Fibroblast of skin of left quadriceps (primary cell): ENCODE measurements at regions not wholly inside any gene's neighbourhood (a gene's known extent, or its start where the extent isn't known, plus 50 kb on each side); places are given as distances from the start of the nearest gene placed in this dataset.

ENCODE experiments used
- DNase-seq, 2 experiments: peaks; one replicate each; pipeline ENCODE4 v3.0.0-alpha.2; 2013; ENCODE audit warnings: low read depth in 2 of 2

GRCh38 chr2:120548627-120549608, 186.8 kb upstream of the GLI2 start:
- DNase-seq, result no peak

GRCh38 chr2:120549841-120550240, 185.8 kb upstream of the GLI2 start:
- no peak for DNase-seq

- DNase-seq, result no peak
Measured at GRCh38 chr2:120550282-120550681, 185.4 kb upstream of the GLI2 start.

- DNase-seq, result no peak
Measured at GRCh38 chr2:120550893-120551446, 184.7 kb upstream of the GLI2 start.

- DNase-seq, result no peak
Measured at GRCh38 chr2:120551522-120551921, 184.1 kb upstream of the GLI2 start.

GRCh38 chr2:120552079-120552478, 183.6 kb upstream of the GLI2 start:
- no peak for DNase-seq

- no peak for DNase-seq
Measured at GRCh38 chr2:120552800-120553481, 182.7 kb upstream of the GLI2 start.

GRCh38 chr2:120554625-120555032, 181.0 kb upstream of the GLI2 start:
- DNase-seq, result no peak

GRCh38 chr2:120555092-120555491, 180.6 kb upstream of the GLI2 start:
- DNase-seq, result no peak

- DNase-seq, result no peak
Measured at GRCh38 chr2:120556911-120557310, 178.8 kb upstream of the GLI2 start.

GRCh38 chr2:120558847-120559246, 176.8 kb upstream of the GLI2 start:
- no peak for DNase-seq

- DNase-seq, result peak; percentile 96
Measured at GRCh38 chr2:120559401-120559800, 176.3 kb upstream of the GLI2 start.

GRCh38 chr2:120560330-120560729, 175.3 kb upstream of the GLI2 start:
- no peak for DNase-seq

GRCh38 chr2:120561379-120562035, 174.2 kb upstream of the GLI2 start:
- no peak for DNase-seq

GRCh38 chr2:120562218-120563005, 173.3 kb upstream of the GLI2 start:
- no peak for DNase-seq

- no peak for DNase-seq
Measured at GRCh38 chr2:120563616-120564015, 172.1 kb upstream of the GLI2 start.

- no peak for DNase-seq
Measured at GRCh38 chr2:120564213-120565094, 171.2 kb upstream of the GLI2 start.

GRCh38 chr2:120565095-120565460, 170.6 kb upstream of the GLI2 start:
- no peak for DNase-seq

- DNase-seq, result no peak
Measured at GRCh38 chr2:120565929-120566328, 169.7 kb upstream of the GLI2 start.

GRCh38 chr2:120566331-120567035, 169.2 kb upstream of the GLI2 start:
- no peak for DNase-seq
